IPS-20b (cell line): ENCODE measurements at regions not wholly inside any gene's neighbourhood (a gene's known extent, or its start where the extent isn't known, plus 50 kb on each side); places are given as distances from the start of the nearest gene placed in this dataset.

Experiments
- H3K27ac ChIP-seq: one replicate; pipeline ENCODE4 v1.5.1; 2013; ENCODE audit warnings: low read length
- H3K27me3 ChIP-seq: 2 replicates; pipeline ENCODE4 v1.6.1; 2013; ENCODE audit warnings: mild to moderate bottlenecking, low read length, inconsistent platforms; ENCODE audit not compliant: insufficient read depth
- H3K36me3 ChIP-seq: 2 replicates; pipeline ENCODE4 v1.6.1; 2013; ENCODE audit warnings: low read depth, mild to moderate bottlenecking, inconsistent platforms, low read length, moderate library complexity; ENCODE audit not compliant: insufficient read depth
- H3K4me1 ChIP-seq: 2 replicates; pipeline ENCODE4 v1.6.1; 2013; ENCODE audit warnings: mild to moderate bottlenecking, control low read depth, inconsistent platforms, low read length, moderate library complexity; ENCODE audit not compliant: insufficient read depth
- H3K4me3 ChIP-seq: 2 replicates; pipeline ENCODE4 v1.5.1; 2013; ENCODE audit warnings: mild to moderate bottlenecking, low read length, inconsistent platforms
- H3K9ac ChIP-seq: 2 replicates; pipeline ENCODE4 v1.6.1; 2013; ENCODE audit warnings: low read depth, mild to moderate bottlenecking, inconsistent platforms, low read length, moderate library complexity
- H3K9me3 ChIP-seq: 2 replicates; pipeline ENCODE4 v1.6.1; 2013; ENCODE audit warnings: mild to moderate bottlenecking, low read depth, low read length, inconsistent platforms; ENCODE audit not compliant: insufficient read depth

GRCh38 chr20:41783423-41784208, 165.4 kb upstream of the CHD6 start:
- H3K9me3 ChIP-seq, result no peaks in the 10 kb centered on the region
- no peaks in the 10 kb centered on the region for H3K4me1 ChIP-seq
- H3K4me3 ChIP-seq, result no peak overlapping the region
- no peak overlapping the region for H3K9ac ChIP-seq
- H3K27me3 ChIP-seq, result peaks cover 2% of the 10 kb centered on the region; the same call in 1 of the 2 replicates
- H3K36me3 ChIP-seq, result no peaks in the 10 kb centered on the region
- H3K27ac ChIP-seq, result no peak overlapping the region

- H3K4me3 ChIP-seq, result no peak overlapping the region
- H3K9ac ChIP-seq, result no peak overlapping the region
- no peaks in the 10 kb centered on the region for H3K36me3 ChIP-seq
- H3K27ac ChIP-seq, result no peak overlapping the region
- no peaks in the 10 kb centered on the region for H3K9me3 ChIP-seq
- no peaks in the 10 kb centered on the region for H3K4me1 ChIP-seq
- peaks cover 4% of the 10 kb centered on the region; the same call in 1 of the 2 replicates for H3K27me3 ChIP-seq
These were observed 164.7 kb upstream of the CHD6 start for GRCh38 chr20:41782730-41783406.

GRCh38 chr20:41782255-41782654, 164.1 kb upstream of the CHD6 start:
- H3K4me3 ChIP-seq, result no peak overlapping the region
- H3K27me3 ChIP-seq, result peaks cover 4% of the 10 kb centered on the region; the same call in 1 of the 2 replicates
- no peaks in the 10 kb centered on the region for H3K4me1 ChIP-seq
- H3K9me3 ChIP-seq, result no peaks in the 10 kb centered on the region
- H3K27ac ChIP-seq, result no peak overlapping the region
- no peak overlapping the region for H3K9ac ChIP-seq
- H3K36me3 ChIP-seq, result no peaks in the 10 kb centered on the region

- H3K9ac ChIP-seq, result no peak overlapping the region
- H3K27me3 ChIP-seq, result peaks cover 5% of the 10 kb centered on the region; the same call in 1 of the 2 replicates
These were observed 158.2 kb upstream of the CHD6 start for GRCh38 chr20:41776421-41776820.

GRCh38 chr20:41774291-41774690, 156.1 kb upstream of the CHD6 start:
- Histone ChIP-seq H3K27ac (no peak overlapping the region), H3K4me3 (no peak overlapping the region), H3K9me3 (no peaks in the 10 kb centered on the region), H3K36me3 (no peaks in the 10 kb centered on the region), H3K4me1 (peaks cover 13% of the 10 kb centered on the region), H3K27me3 (peaks cover 9% of the 10 kb centered on the region; the same call in 1 of the 2 replicates), H3K9ac (no peak overlapping the region)

More at GRCh38 chr20:41776421-41776820, 158.2 kb upstream of the CHD6 start:
- Histone ChIP-seq H3K4me1 (no peaks in the 10 kb centered on the region), H3K27ac (no peak overlapping the region), H3K4me3 (no peak overlapping the region), H3K9me3 (no peaks in the 10 kb centered on the region), H3K36me3 (no peaks in the 10 kb centered on the region)

- no peak overlapping the region for H3K27ac ChIP-seq
- no peak overlapping the region for H3K9ac ChIP-seq
- H3K27me3 ChIP-seq, result peaks cover 5% of the 10 kb centered on the region; the same call in 1 of the 2 replicates
- H3K4me1 ChIP-seq, result peaks cover 18% of the 10 kb centered on the region
- no peaks in the 10 kb centered on the region for H3K9me3 ChIP-seq
- H3K4me3 ChIP-seq, result no peak overlapping the region
- H3K36me3 ChIP-seq, result no peaks in the 10 kb centered on the region
These were observed 152.8 kb upstream of the CHD6 start for GRCh38 chr20:41770965-41771364.

- no peak overlapping the region for H3K27ac ChIP-seq
- peak overlapping the region; percentile 9; the same call in 1 of the 2 replicates for H3K4me3 ChIP-seq
- H3K36me3 ChIP-seq, result no peaks in the 10 kb centered on the region
- no peaks in the 10 kb centered on the region for H3K9me3 ChIP-seq
- H3K27me3 ChIP-seq, result peaks cover 5% of the 10 kb centered on the region; the same call in 1 of the 2 replicates
- peaks cover 18% of the 10 kb centered on the region for H3K4me1 ChIP-seq
- peak overlapping the region; percentile 7; the same call in 1 of the 2 replicates for H3K9ac ChIP-seq
These were observed 152.2 kb upstream of the CHD6 start for GRCh38 chr20:41770427-41770826.

- Histone ChIP-seq H3K4me1 (peaks cover 18% of the 10 kb centered on the region), H3K9ac (peak overlapping the region; percentile 7; the same call in 1 of the 2 replicates), H3K36me3 (no peaks in the 10 kb centered on the region), H3K4me3 (peak overlapping the region; percentile 9; the same call in 1 of the 2 replicates), H3K27me3 (peaks cover 5% of the 10 kb centered on the region; the same call in 1 of the 2 replicates), H3K27ac (no peak overlapping the region), H3K9me3 (no peaks in the 10 kb centered on the region)
These were observed 151.4 kb upstream of the CHD6 start for GRCh38 chr20:41769592-41770018.

GRCh38 chr20:41750137-41750536, 132.0 kb upstream of the CHD6 start:
- Histone ChIP-seq H3K36me3 (no peaks in the 10 kb centered on the region), H3K27ac (no peak overlapping the region), H3K9ac (no peak overlapping the region), H3K4me1 (no peaks in the 10 kb centered on the region), H3K9me3 (no peaks in the 10 kb centered on the region), H3K4me3 (no peak overlapping the region), H3K27me3 (no peaks in the 10 kb centered on the region)

- Histone ChIP-seq H3K4me1 (no peaks in the 10 kb centered on the region), H3K4me3 (no peak overlapping the region), H3K9ac (no peak overlapping the region), H3K36me3 (no peaks in the 10 kb centered on the region), H3K27ac (no peak overlapping the region), H3K9me3 (no peaks in the 10 kb centered on the region), H3K27me3 (no peaks in the 10 kb centered on the region)
These were observed 130.8 kb upstream of the CHD6 start for GRCh38 chr20:41748756-41749582.

- Histone ChIP-seq H3K27ac (no peak overlapping the region), H3K4me1 (no peaks in the 10 kb centered on the region), H3K36me3 (no peaks in the 10 kb centered on the region), H3K9ac (no peak overlapping the region), H3K27me3 (no peaks in the 10 kb centered on the region), H3K4me3 (no peak overlapping the region), H3K9me3 (no peaks in the 10 kb centered on the region)
These were observed 129.9 kb upstream of the CHD6 start for GRCh38 chr20:41748051-41748450.
